HepG2 (cell line): ENCODE measurements at regions not wholly inside any gene's neighbourhood (a gene's known extent, or its start where the extent isn't known, plus 50 kb on each side); places are given as distances from the start of the nearest gene placed in this dataset.

Experiments
- CBX1 ChIP-seq: IDR thresholded peaks from one replicate; pipeline ENCODE4 v1.6.1; 2016; ENCODE audit warnings: antibody characterized with exemption, low read depth
- GATAD2A ChIP-seq: IDR thresholded peaks from 2 replicates; pipeline ENCODE4 v1.6.1; 2016
- HMG20A ChIP-seq: IDR thresholded peaks from 2 replicates; pipeline ENCODE4 v1.6.1; 2016; ENCODE audit warnings: borderline replicate concordance
- HNF4A ChIP-seq: sonication (generic); formaldehyde crosslinking; IDR thresholded peaks from 2 replicates; pipeline ENCODE4 v1.4.0; 2020; ENCODE audit warnings: missing genetic modification reagents
- NCOA2 ChIP-seq: sonication (generic); formaldehyde crosslinking; IDR thresholded peaks from 2 replicates; pipeline ENCODE4 v1.8.0; 2022; ENCODE audit warnings: inconsistent platforms
- TF ChIP-seq, protein P1 (sequence below), 2 experiments: fragments of 450-650 bp in 1 of 2; sonication (generic) in 1 of 2; formaldehyde crosslinking in 1 of 2; IDR thresholded peaks; 2 replicates each; pipeline versions ENCODE4 v1.6.1 to v1.8.0; 2016 to 2022; ENCODE audit warnings: antibody characterized with exemption in 1 of 2, mild to moderate bottlenecking in 1 of 2, missing genetic modification reagents in 1 of 2
- TF ChIP-seq, protein P2 (sequence below): sonication (generic); formaldehyde crosslinking; IDR thresholded peaks from 2 replicates; pipeline ENCODE4 v1.8.0; 2022; ENCODE audit warnings: mild to moderate bottlenecking, missing genetic modification reagents, borderline replicate concordance
- TF ChIP-seq, protein P3 (sequence below): sonication (generic); formaldehyde crosslinking; IDR thresholded peaks from 2 replicates; pipeline ENCODE4 v1.4.0; 2020; ENCODE audit warnings: mild to moderate bottlenecking, missing genetic modification reagents

DNA sequence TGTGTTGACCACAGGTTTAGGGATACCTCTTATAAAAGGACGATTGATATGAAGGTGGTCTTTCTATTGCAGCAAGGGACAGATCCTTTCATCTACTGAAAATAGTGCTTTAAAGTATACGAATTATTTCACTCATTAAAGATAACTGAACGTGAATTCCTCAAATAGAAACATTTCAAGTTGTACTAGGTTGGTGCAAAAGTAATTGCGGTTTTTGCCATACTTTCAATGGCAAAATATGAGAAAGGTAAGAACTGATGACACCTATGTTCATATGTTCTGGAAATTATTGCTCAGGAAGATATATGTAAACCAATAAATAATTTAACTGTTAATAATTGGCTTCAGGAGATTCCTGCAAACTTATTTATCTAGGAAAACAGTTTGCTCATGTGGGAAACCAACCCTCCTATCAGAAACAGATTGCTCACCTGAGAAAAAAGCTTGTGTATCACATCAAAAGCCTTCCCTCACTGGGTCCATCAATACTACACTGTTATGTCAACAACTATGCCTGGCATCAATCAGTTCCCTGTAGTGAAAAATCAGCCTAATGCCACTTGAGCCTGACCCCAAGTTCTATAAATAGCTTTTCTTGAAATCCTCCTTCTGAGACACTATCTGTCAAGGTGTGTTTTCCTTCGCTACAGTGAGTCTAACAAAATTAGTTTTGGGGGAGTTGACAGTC, 81.5 kb upstream of the ACSL3 start (continued):
- TF ChIP-seq, protein P1, sequence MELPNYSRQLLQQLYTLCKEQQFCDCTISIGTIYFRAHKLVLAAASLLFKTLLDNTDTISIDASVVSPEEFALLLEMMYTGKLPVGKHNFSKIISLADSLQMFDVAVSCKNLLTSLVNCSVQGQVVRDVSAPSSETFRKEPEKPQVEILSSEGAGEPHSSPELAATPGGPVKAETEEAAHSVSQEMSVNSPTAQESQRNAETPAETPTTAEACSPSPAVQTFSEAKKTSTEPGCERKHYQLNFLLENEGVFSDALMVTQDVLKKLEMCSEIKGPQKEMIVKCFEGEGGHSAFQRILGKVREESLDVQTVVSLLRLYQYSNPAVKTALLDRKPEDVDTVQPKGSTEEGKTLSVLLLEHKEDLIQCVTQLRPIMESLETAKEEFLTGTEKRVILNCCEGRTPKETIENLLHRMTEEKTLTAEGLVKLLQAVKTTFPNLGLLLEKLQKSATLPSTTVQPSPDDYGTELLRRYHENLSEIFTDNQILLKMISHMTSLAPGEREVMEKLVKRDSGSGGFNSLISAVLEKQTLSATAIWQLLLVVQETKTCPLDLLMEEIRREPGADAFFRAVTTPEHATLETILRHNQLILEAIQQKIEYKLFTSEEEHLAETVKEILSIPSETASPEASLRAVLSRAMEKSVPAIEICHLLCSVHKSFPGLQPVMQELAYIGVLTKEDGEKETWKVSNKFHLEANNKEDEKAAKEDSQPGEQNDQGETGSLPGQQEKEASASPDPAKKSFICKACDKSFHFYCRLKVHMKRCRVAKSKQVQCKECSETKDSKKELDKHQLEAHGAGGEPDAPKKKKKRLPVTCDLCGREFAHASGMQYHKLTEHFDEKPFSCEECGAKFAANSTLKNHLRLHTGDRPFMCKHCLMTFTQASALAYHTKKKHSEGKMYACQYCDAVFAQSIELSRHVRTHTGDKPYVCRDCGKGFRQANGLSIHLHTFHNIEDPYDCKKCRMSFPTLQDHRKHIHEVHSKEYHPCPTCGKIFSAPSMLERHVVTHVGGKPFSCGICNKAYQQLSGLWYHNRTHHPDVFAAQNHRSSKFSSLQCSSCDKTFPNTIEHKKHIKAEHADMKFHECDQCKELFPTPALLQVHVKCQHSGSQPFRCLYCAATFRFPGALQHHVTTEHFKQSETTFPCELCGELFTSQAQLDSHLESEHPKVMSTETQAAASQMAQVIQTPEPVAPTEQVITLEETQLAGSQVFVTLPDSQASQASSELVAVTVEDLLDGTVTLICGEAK (IDR thresholded peaks at IDR 0.05) = peak; percentile 79
- TF ChIP-seq, protein P1 (CRISPR knock-in tag; IDR thresholded peaks at IDR 0.05) = no peak
- TF ChIP-seq, protein P2, sequence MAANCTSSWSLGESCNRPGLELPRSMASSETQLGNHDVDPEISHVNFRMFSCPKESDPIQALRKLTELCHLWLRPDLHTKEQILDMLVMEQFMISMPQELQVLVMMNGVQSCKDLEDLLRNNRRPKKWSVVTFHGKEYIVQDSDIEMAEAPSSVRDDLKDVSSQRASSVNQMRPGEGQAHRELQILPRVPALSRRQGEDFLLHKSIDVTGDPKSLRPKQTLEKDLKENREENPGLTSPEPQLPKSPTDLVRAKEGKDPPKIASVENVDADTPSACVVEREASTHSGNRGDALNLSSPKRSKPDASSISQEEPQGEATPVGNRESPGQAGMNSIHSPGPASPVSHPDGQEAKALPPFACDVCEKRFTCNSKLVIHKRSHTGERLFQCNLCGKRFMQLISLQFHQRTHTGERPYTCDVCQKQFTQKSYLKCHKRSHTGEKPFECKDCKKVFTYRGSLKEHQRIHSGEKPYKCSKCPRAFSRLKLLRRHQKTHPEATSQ (CRISPR knock-in tag) = no peak
- TF ChIP-seq CBX1 (no peak), HNF4A (CRISPR knock-in tag) (peak; percentile 7; the same call in 1 of the 2 replicates), HMG20A (CRISPR knock-in tag) (peak; percentile 69; the same call in 1 of the 2 replicates), NCOA2 (CRISPR knock-in tag) (peak; percentile 19; the same call in 1 of the 2 replicates), GATAD2A (CRISPR knock-in tag) (0 out of 2 replicates have a peak, but pooled peaks have one; percentile 21)
- TF ChIP-seq, protein P3, sequence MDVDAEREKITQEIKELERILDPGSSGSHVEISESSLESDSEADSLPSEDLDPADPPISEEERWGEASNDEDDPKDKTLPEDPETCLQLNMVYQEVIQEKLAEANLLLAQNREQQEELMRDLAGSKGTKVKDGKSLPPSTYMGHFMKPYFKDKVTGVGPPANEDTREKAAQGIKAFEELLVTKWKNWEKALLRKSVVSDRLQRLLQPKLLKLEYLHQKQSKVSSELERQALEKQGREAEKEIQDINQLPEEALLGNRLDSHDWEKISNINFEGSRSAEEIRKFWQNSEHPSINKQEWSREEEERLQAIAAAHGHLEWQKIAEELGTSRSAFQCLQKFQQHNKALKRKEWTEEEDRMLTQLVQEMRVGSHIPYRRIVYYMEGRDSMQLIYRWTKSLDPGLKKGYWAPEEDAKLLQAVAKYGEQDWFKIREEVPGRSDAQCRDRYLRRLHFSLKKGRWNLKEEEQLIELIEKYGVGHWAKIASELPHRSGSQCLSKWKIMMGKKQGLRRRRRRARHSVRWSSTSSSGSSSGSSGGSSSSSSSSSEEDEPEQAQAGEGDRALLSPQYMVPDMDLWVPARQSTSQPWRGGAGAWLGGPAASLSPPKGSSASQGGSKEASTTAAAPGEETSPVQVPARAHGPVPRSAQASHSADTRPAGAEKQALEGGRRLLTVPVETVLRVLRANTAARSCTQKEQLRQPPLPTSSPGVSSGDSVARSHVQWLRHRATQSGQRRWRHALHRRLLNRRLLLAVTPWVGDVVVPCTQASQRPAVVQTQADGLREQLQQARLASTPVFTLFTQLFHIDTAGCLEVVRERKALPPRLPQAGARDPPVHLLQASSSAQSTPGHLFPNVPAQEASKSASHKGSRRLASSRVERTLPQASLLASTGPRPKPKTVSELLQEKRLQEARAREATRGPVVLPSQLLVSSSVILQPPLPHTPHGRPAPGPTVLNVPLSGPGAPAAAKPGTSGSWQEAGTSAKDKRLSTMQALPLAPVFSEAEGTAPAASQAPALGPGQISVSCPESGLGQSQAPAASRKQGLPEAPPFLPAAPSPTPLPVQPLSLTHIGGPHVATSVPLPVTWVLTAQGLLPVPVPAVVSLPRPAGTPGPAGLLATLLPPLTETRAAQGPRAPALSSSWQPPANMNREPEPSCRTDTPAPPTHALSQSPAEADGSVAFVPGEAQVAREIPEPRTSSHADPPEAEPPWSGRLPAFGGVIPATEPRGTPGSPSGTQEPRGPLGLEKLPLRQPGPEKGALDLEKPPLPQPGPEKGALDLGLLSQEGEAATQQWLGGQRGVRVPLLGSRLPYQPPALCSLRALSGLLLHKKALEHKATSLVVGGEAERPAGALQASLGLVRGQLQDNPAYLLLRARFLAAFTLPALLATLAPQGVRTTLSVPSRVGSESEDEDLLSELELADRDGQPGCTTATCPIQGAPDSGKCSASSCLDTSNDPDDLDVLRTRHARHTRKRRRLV (CRISPR knock-in tag) = no peak
- TF ChIP-seq, all 625 proteins: peak for 14
